ENCODE measurements at regions not wholly inside any gene's neighbourhood (a gene's known extent, or its start where the extent isn't known, plus 50 kb on each side); places are given as distances from the start of the nearest gene placed in this dataset.

DNA sequence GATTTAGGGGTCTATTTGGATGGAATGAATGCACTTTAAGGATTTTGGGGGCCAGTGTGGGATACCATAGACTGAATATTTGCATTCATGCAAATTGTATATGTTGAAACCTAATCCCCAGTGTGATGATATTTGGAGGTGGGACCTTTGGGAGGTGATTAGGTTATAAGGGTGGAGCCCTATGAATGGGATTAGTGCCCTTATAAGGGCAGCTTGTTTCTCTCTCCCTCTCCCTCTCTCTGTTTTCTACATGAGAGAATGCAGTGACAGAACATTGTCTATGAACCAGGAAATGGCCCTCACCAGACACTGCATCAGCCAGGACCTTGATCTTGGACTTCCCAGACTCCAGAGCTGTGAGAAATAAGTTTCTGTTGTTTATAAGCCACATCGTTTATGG, 166.1 kb downstream of the MED10 start:
- ATAC-seq (ENCODE audit: low read depth) (no peak), DNase-seq (ENCODE audit: low spot score) (no peak)
- Histone ChIP-seq H3K36me3 (ENCODE audit: low read depth) (no peaks in the 10 kb centered on the region), H3K4me3 (ENCODE audit: severe bottlenecking) (no peak overlapping the region), H3K9me3 (ENCODE audit: severe bottlenecking) (no peaks in the 10 kb centered on the region), H3K27ac (ENCODE audit: poor library complexity, severe bottlenecking) (no peak overlapping the region), H3K4me1 (ENCODE audit: insufficient read depth, poor library complexity, severe bottlenecking) (no peaks in the 10 kb centered on the region), H3K27me3 (ENCODE audit: insufficient read depth, poor library complexity, severe bottlenecking) (no peaks in the 10 kb centered on the region)
- TF ChIP-seq, protein P1, sequence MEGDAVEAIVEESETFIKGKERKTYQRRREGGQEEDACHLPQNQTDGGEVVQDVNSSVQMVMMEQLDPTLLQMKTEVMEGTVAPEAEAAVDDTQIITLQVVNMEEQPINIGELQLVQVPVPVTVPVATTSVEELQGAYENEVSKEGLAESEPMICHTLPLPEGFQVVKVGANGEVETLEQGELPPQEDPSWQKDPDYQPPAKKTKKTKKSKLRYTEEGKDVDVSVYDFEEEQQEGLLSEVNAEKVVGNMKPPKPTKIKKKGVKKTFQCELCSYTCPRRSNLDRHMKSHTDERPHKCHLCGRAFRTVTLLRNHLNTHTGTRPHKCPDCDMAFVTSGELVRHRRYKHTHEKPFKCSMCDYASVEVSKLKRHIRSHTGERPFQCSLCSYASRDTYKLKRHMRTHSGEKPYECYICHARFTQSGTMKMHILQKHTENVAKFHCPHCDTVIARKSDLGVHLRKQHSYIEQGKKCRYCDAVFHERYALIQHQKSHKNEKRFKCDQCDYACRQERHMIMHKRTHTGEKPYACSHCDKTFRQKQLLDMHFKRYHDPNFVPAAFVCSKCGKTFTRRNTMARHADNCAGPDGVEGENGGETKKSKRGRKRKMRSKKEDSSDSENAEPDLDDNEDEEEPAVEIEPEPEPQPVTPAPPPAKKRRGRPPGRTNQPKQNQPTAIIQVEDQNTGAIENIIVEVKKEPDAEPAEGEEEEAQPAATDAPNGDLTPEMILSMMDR (IDR thresholded peaks at IDR 0.05; ENCODE audit: poor library complexity, severe bottlenecking): no peak

GRCh38 chr5:6206501-6206900, 171.8 kb downstream of the MED10 start:
- H3K27me3 ChIP-seq (ENCODE audit: insufficient read depth, poor library complexity, severe bottlenecking): no peaks in the 10 kb centered on the region
- no peaks in the 10 kb centered on the region for H3K4me1 ChIP-seq (ENCODE audit: insufficient read depth, poor library complexity, severe bottlenecking)
- H3K27ac ChIP-seq (ENCODE audit: poor library complexity, severe bottlenecking): no peak overlapping the region
- H3K4me3 ChIP-seq (ENCODE audit: severe bottlenecking): no peak overlapping the region
- ATAC-seq (ENCODE audit: low read depth) (no peak), DNase-seq (ENCODE audit: low spot score) (no peak)
- TF ChIP-seq, protein P1 (IDR thresholded peaks at IDR 0.05; ENCODE audit: poor library complexity, severe bottlenecking): no peak
- no peaks in the 10 kb centered on the region for H3K36me3 ChIP-seq (ENCODE audit: low read depth)
- H3K9me3 ChIP-seq (ENCODE audit: severe bottlenecking): no peaks in the 10 kb centered on the region

GRCh38 chr5:6202968-6203365, 175.4 kb downstream of the MED10 start:
- DNase-seq (ENCODE audit: low spot score) (no peak), ATAC-seq (ENCODE audit: low read depth) (no peak)
- H3K27me3 ChIP-seq (ENCODE audit: insufficient read depth, poor library complexity, severe bottlenecking): no peaks in the 10 kb centered on the region
- TF ChIP-seq, protein P1 (IDR thresholded peaks at IDR 0.05; ENCODE audit: poor library complexity, severe bottlenecking): peak; percentile 3
- H3K9me3 ChIP-seq (ENCODE audit: severe bottlenecking): no peaks in the 10 kb centered on the region
- no peak overlapping the region for H3K27ac ChIP-seq (ENCODE audit: poor library complexity, severe bottlenecking)
- H3K36me3 ChIP-seq (ENCODE audit: low read depth): no peaks in the 10 kb centered on the region
- H3K4me1 ChIP-seq (ENCODE audit: insufficient read depth, poor library complexity, severe bottlenecking): no peaks in the 10 kb centered on the region
- no peak overlapping the region for H3K4me3 ChIP-seq (ENCODE audit: severe bottlenecking)

DNA sequence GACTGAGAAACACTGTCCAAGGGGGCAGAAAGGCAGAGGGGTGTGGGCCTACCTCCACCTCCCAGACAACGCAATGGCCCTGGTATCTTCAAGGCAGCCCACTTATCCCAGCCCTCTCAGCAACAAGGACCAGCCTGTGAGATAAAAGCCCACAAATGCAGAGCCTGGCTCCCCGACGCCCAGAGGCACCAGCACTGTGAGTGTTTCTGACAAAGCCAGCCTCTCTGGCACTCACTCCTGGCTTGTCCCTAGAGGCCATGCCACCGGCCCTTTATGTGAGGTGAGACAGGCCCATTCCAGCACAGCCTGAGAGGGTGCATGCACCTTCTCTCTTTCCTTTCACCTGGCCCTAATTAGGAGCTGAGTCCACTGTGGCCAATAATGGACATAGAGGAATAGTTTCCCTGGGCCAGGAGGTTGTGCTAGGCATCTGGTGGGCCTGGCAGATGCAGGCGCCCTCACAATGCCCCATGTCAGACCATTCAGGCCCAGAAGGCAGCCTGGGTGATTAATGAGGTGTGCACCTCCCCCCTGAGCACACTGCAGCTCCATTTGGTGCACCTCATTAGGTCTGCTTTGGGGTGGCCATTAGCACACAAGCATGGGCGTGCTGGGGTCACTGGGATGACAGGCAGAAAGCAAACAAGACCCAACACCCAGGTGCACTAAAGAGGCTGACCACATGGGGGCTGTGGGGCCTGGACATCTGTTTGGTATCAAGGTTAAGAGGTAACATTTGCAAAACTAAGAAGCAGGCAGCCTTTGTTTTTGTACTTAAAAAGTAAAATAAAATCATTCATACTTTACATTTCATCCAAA, 176.0 kb downstream of the MED10 start:
- no peak for ATAC-seq (ENCODE audit: low read depth)
- no peak for DNase-seq (ENCODE audit: low spot score)
- no peaks in the 10 kb centered on the region for H3K9me3 ChIP-seq (ENCODE audit: severe bottlenecking)

More for the DNA sequence above, 176.0 kb downstream of the MED10 start:
- Histone ChIP-seq H3K27me3 (ENCODE audit: insufficient read depth, poor library complexity, severe bottlenecking) (no peaks in the 10 kb centered on the region), H3K4me3 (ENCODE audit: severe bottlenecking) (no peak overlapping the region), H3K4me1 (ENCODE audit: insufficient read depth, poor library complexity, severe bottlenecking) (no peaks in the 10 kb centered on the region), H3K27ac (ENCODE audit: poor library complexity, severe bottlenecking) (no peak overlapping the region), H3K36me3 (ENCODE audit: low read depth) (no peaks in the 10 kb centered on the region)
- TF ChIP-seq, protein P1 (IDR thresholded peaks at IDR 0.05; ENCODE audit: poor library complexity, severe bottlenecking): peak; percentile 38
